ENCODE measurements at regions not wholly inside any gene's neighbourhood (a gene's known extent, or its start where the extent isn't known, plus 50 kb on each side); places are given as distances from the start of the nearest gene placed in this dataset.

GRCh38 chr6:109303164-109303563 lies 79.1 kb downstream of the CD164 start:
- Histone ChIP-seq H3K4me3 (no peak overlapping the region), H3K27me3 (no peaks in the 10 kb centered on the region), H3K27ac (peak overlapping the region in 3 of 4 donors; percentile 71 to 79 (median 74)), H3K9me3 (no peaks in the 10 kb centered on the region), H3K36me3 (no peaks in the 10 kb centered on the region), H3K4me1 (peaks cover 11 to 68% (median 11%) of the 10 kb centered on the region in 3 donors)
- TF ChIP-seq POLR2AphosphoS5 (IDR thresholded peaks at IDR 0.05) (no peak), POLR2A (IDR thresholded peaks at IDR 0.05) (no peak), CTCF (IDR thresholded peaks at IDR 0.05) (no peak), EP300 (IDR thresholded peaks at IDR 0.05) (no peak)
- 77% methylated on average over 3 to 4 of the region's 4 CpGs for WGBS, 2 donors (ENCODE audit: low coverage in 1 of 2)
- no peak for ATAC-seq

GRCh38 chr6:109302176-109302575 lies 80.1 kb downstream of the CD164 start:
- no peak for ATAC-seq
- peak overlapping the region; percentile 76 to 87 (median 86) for H3K27ac ChIP-seq
- no peak overlapping the region for H3K4me3 ChIP-seq

DNA sequence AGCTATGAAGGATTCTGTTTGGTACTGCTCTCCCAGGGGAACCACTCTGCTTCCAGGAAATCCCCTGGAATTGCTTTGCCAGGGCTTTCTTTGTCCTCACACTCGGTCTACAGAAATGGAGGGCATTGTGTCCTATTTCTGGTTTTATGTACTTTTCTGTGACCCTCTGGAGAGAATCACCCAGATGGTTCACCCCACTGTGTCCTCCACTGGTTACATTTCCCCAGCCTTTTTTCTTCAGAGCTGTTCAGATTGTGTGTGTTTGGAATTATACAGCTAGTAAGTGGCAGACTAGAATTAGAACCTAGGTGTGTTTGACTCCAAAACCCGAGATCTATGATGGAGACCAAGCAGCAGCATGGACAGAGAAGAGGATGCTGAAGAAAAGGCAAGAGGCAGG lies 80.8 kb downstream of the CD164 start:
- Histone ChIP-seq H3K4me3 (no peak overlapping the region), H3K27me3 (no peaks in the 10 kb centered on the region), H3K4me1 (peaks cover 11 to 82% (median 11%) of the 10 kb centered on the region in 3 donors), H3K36me3 (no peaks in the 10 kb centered on the region), H3K27ac (peak overlapping the region; percentile 76 to 87 (median 86)), H3K9me3 (no peaks in the 10 kb centered on the region)
- 10 to 46% methylated on average over 1 to 2 of the region's 2 CpGs for WGBS, 2 donors (ENCODE audit: low coverage in 1 of 2)
- no peak for ATAC-seq
- TF ChIP-seq CTCF (IDR thresholded peaks at IDR 0.05) (no peak), POLR2AphosphoS5 (IDR thresholded peaks at IDR 0.05) (no peak), EP300 (IDR thresholded peaks at IDR 0.05) (no peak), POLR2A (IDR thresholded peaks at IDR 0.05) (no peak)

More at GRCh38 chr6:109302176-109302575, 80.1 kb downstream of the CD164 start:
- no peak for TF ChIP-seq CTCF (IDR thresholded peaks at IDR 0.05)
- no peak for TF ChIP-seq POLR2A (IDR thresholded peaks at IDR 0.05)
- TF ChIP-seq POLR2AphosphoS5 (IDR thresholded peaks at IDR 0.05) = no peak
- TF ChIP-seq EP300 (IDR thresholded peaks at IDR 0.05) = no peak
- H3K27me3 ChIP-seq = no peaks in the 10 kb centered on the region
- WGBS, 2 donors (ENCODE audit: low coverage in 1 of 2) = 81 to 94% methylated on average over 4 of the region's 4 CpGs
- H3K36me3 ChIP-seq = no peaks in the 10 kb centered on the region
- no peaks in the 10 kb centered on the region for H3K9me3 ChIP-seq
- peaks cover 11 to 74% (median 11%) of the 10 kb centered on the region in 3 donors for H3K4me1 ChIP-seq

GRCh38 chr6:109300874-109301273 lies 81.4 kb downstream of the CD164 start:
- H3K4me3 ChIP-seq = no peak overlapping the region

DNA sequence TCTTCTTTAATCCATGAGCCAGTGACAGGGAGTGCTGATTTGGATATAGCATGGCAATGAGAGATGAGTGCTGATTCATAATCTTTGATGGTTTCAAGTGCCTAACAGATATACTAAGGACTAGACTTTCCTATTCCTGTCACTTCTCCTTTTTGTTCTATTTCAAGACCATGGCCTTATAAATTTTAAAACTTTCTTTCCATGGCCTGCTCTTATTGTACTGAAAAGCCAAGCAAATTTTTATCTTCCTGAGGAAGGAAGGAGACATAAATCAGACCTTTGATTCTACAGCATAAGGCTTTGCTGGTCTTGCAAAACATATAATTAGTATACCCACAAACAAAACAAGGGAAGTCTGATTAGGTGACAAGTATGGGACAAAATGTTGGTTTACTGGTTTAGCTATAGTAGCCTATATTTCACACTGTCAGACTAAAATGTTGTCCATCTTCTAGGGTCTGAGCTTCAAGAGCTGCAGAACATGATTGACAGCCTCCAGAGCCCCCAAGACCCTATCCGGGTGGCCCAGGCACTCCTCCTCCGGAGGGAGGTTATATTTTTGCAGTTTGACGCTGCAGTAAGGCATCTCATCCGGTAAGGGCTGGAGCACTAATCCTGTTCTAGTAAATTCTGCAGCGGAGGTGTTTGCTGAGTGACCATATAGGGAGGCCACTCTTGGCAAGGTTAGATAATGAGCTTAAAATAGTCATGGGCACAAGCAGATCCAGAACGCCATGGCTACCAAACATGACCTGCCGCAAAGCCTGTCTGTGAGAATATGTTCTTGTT lies 82.3 kb downstream of the CD164 start:
- 33 to 35% methylated on average over 2 to 6 of the region's 7 CpGs for WGBS, 2 donors (ENCODE audit: low coverage in 1 of 2)

More at GRCh38 chr6:109300874-109301273, 81.4 kb downstream of the CD164 start:
- ATAC-seq = no peak
- Histone ChIP-seq H3K4me1 (peaks cover 11 to 85% (median 11%) of the 10 kb centered on the region in 3 donors), H3K27ac (peak overlapping the region; percentile 76 to 87 (median 86)), H3K36me3 (no peaks in the 10 kb centered on the region), H3K27me3 (no peaks in the 10 kb centered on the region), H3K9me3 (no peaks in the 10 kb centered on the region)
- 30 to 50% methylated on average over 1 of the region's 1 CpG for WGBS, 2 donors (ENCODE audit: low coverage in 1 of 2)
- TF ChIP-seq EP300 (IDR thresholded peaks at IDR 0.05) = no peak
- TF ChIP-seq POLR2AphosphoS5 (IDR thresholded peaks at IDR 0.05) = no peak
- no peak for TF ChIP-seq POLR2A (IDR thresholded peaks at IDR 0.05)

More for the DNA sequence above, 82.3 kb downstream of the CD164 start:
- H3K9me3 ChIP-seq = no peaks in the 10 kb centered on the region
- no peaks in the 10 kb centered on the region for H3K36me3 ChIP-seq
- no peaks in the 10 kb centered on the region for H3K27me3 ChIP-seq
- H3K27ac ChIP-seq = peak overlapping the region; percentile 76 to 87 (median 86)
- TF ChIP-seq EP300 (IDR thresholded peaks at IDR 0.05) (peak; percentile 47), POLR2AphosphoS5 (IDR thresholded peaks at IDR 0.05) (peak; percentile 88), CTCF (IDR thresholded peaks at IDR 0.05) (peak in 1 of 4 experiments; percentile 36), POLR2A (IDR thresholded peaks at IDR 0.05) (no peak)
- ATAC-seq = peak; percentile 92
- H3K4me3 ChIP-seq = no peak overlapping the region
- H3K4me1 ChIP-seq = peaks cover 11 to 83% (median 11%) of the 10 kb centered on the region in 3 donors
